Heart right ventricle (tissue), 16 donors: ENCODE measurements at regions not wholly inside any gene's neighbourhood (a gene's known extent, or its start where the extent isn't known, plus 50 kb on each side); places are given as distances from the start of the nearest gene placed in this dataset.

Source experiments
- ATAC-seq, 8 donors: fragments of 200-7000 bp; cut with Tn5 transposase; one replicate each; pipeline ENCODE4 v1.9.1; 2020; ENCODE audit warnings: mild to moderate bottlenecking in 8 of 8, moderate library complexity in 8 of 8, moderate number of reproducible peaks in 1 of 8
- DNase-seq, 2 donors: peaks; one replicate each; pipeline ENCODE4 v3.0.0-alpha.2; 2020
- H3K27ac ChIP-seq, 10 donors: fragments of 200-600 bp; sonication (generic) in 2 of 10; one replicate each; pipeline versions ENCODE4 v1.5.0 to v1.8.0; 2020 to 2022; ENCODE audit warnings: mild to moderate bottlenecking in 3 of 10
- H3K27me3 ChIP-seq, 7 donors: fragments of 200-600 bp; one replicate each; pipeline ENCODE4 v1.8.0; 2021 to 2022; ENCODE audit warnings: mild to moderate bottlenecking in 2 of 7
- H3K36me3 ChIP-seq, 9 donors: fragments of 200-600 bp; sonication (generic) in 1 of 9; one replicate each; pipeline versions ENCODE4 v1.5.0 to v1.8.0; 2020 to 2022; ENCODE audit warnings: mild to moderate bottlenecking in 2 of 9
- H3K4me1 ChIP-seq, 9 donors: fragments of 200-600 bp; sonication (generic) in 1 of 9; one replicate each; pipeline versions ENCODE4 v1.5.0 to v1.8.0; 2020 to 2022; ENCODE audit warnings: mild to moderate bottlenecking in 4 of 9
- H3K4me3 ChIP-seq, 10 donors: fragments of 200-600 bp; sonication (generic) in 2 of 10; one replicate each; pipeline versions ENCODE4 v1.5.0 to v1.8.0; 2020 to 2022; ENCODE audit warnings: mild to moderate bottlenecking in 7 of 10, moderate library complexity in 2 of 10
- H3K9me3 ChIP-seq, 11 donors: fragments of 200-600 bp in 10 of 11; sonication (generic) in 2 of 11; one replicate each; pipeline versions ENCODE4 v1.5.0 to v1.8.0; 2013 to 2022; ENCODE audit warnings: mild to moderate bottlenecking in 2 of 11, control low read depth in 1 of 11, moderate library complexity in 1 of 11
- CTCF ChIP-seq, 9 donors: fragments of 200-600 bp; sonication (generic) in 2 of 9; IDR thresholded peaks; one replicate each; pipeline versions ENCODE4 v1.5.0 to v1.8.0; 2021 to 2022; ENCODE audit warnings: antibody characterized with exemption in 9 of 9, mild to moderate bottlenecking in 5 of 9, moderate library complexity in 1 of 9
- WGBS, 2 donors: extraction: QIAGEN DNeasy Blood & Tissue Kit; methylation state at CpG; one replicate each; pipeline ENCODE4 v1.1.7; 2013; ENCODE audit warnings: inconsistent platforms in 1 of 2; 5-methylcytosine and 5-hydroxymethylcytosine counted together
- intact Hi-C, 10 donors: fragments of 100-400 bp; cut with DNase I; formaldehyde crosslinking; loops; one replicate each; pipeline versions ENCODE4 v1.11.1 to v1.14.2; 2022
- donor health status: Arrhythmogenic right ventricular cardiomyopathy.
- donor health status: ischemic (EF 13 %, LVEDD 7.1; RV severe dilation, severe dysfunction).
- donor health status: healthy with polysubstance abuse.
- donor health status: DM: no; HTN: yes; CAD: no.
- donor health status: DM: no; HTN: no; CAD: no.
- donor health status: ischemic (EF 25% LVEDD 6.9; RV normal size, moderate dysfunction).
- donor health status: ischemic (EF 25% LVEDD 5.7; RV mildly dilated, moderate dysfunction).
- donor health status: healthy.
- donor health status: DM: yes; HTN: yes; CAD: no.
- donor health status: Ischemic cardiomyopathy.
- donor health status: ischemic (EF 35%, LVEDD 5.7; RV mildly dilated, moderate dysfunction).
- donor health status: nonischemic (EF 11% LVEDD 7.7; RV severe dilation, severe dysfunction).
- donor health status: DM: yes; HTN: yes; CAD: no.
- donor health status: PGD.
- donor health status: ischemic (EF 29% LVEDD 5.4; RV normal size, mild dysfunction).
- donor health status: nonischemic (EF 23%, LVEDD 6.1; RV moderate dilation, normal function).

- no peaks in the 10 kb centered on the region for H3K4me1 ChIP-seq
- no peaks in the 10 kb centered on the region for H3K27me3 ChIP-seq
- WGBS, 2 donors, result 40 to 45% methylated on average over 3 of the region's 3 CpGs
- peaks cover 0 to 4% (median 0%) of the 10 kb centered on the region in 11 donors for H3K9me3 ChIP-seq
- no peak overlapping the region for H3K27ac ChIP-seq
- no peaks in the 10 kb centered on the region for H3K36me3 ChIP-seq
- no peak overlapping the region for H3K4me3 ChIP-seq
- no peak for ATAC-seq
- TF ChIP-seq CTCF (IDR thresholded peaks at IDR 0.05), result no peak
- no peak for DNase-seq
- intact Hi-C loops, result no loop called here
Measured at GRCh38 chr1:104294259-104294658, 544.6 kb downstream of the AMY1C start.

- WGBS, 2 donors, result 56 to 63% methylated on average over 3 of the region's 3 CpGs
- Histone ChIP-seq H3K4me1 (no peaks in the 10 kb centered on the region), H3K9me3 (peaks cover 0 to 4% (median 0%) of the 10 kb centered on the region in 11 donors), H3K36me3 (no peaks in the 10 kb centered on the region), H3K4me3 (no peak overlapping the region), H3K27ac (no peak overlapping the region), H3K27me3 (no peaks in the 10 kb centered on the region)
- intact Hi-C loops, result no loop called here
- ATAC-seq (no peak), DNase-seq (no peak)
- TF ChIP-seq CTCF (IDR thresholded peaks at IDR 0.05), result no peak
Measured at GRCh38 chr1:104295511-104295910, 545.8 kb downstream of the AMY1C start.

- H3K9me3 ChIP-seq, result peaks cover 0 to 16% (median 0%) of the 10 kb centered on the region in 11 donors
- TF ChIP-seq CTCF (IDR thresholded peaks at IDR 0.05), result no peak
- DNase-seq, result no peak
- no peaks in the 10 kb centered on the region for H3K27me3 ChIP-seq
- H3K4me3 ChIP-seq, result no peak overlapping the region
- no peak overlapping the region for H3K27ac ChIP-seq
- no peaks in the 10 kb centered on the region for H3K4me1 ChIP-seq
- no peaks in the 10 kb centered on the region for H3K36me3 ChIP-seq
- intact Hi-C loops, result no loop called here
- no peak for ATAC-seq
- 76 to 88% methylated on average over 1 of the region's 1 CpG for WGBS, 2 donors
Measured at GRCh38 chr1:104309673-104310072, 560.0 kb downstream of the AMY1C start.

GRCh38 chr1:104315823-104316222 is 566.1 kb downstream of the AMY1C start:
- Histone ChIP-seq H3K27me3 (no peaks in the 10 kb centered on the region), H3K27ac (no peak overlapping the region), H3K4me3 (no peak overlapping the region), H3K36me3 (no peaks in the 10 kb centered on the region), H3K9me3 (peaks cover 0 to 10% (median 0%) of the 10 kb centered on the region in 11 donors), H3K4me1 (no peaks in the 10 kb centered on the region)
- no peak for ATAC-seq
- TF ChIP-seq CTCF (IDR thresholded peaks at IDR 0.05), result no peak
- intact Hi-C loops, result no loop called here
- no peak for DNase-seq
- WGBS, 2 donors, result 68 to 80% methylated on average over 2 of the region's 2 CpGs
